GM23338 (cell line): ENCODE measurements at regions not wholly inside any gene's neighbourhood (a gene's known extent, or its start where the extent isn't known, plus 50 kb on each side); places are given as distances from the start of the nearest gene placed in this dataset.
"Not testable (repeated sequence)": the region's sequence is repeated elsewhere in the genome, so short reads cannot be mapped to it uniquely, and the experiment has no call there.

Source experiments
- ATAC-seq: fragments of 200-7000 bp; cut with Tn5 transposase; 3 replicates; pipeline ENCODE4 v1.9.1; 2020
- DNase-seq: peaks from one replicate; pipeline ENCODE4 v3.0.0-alpha.2; 2015; ENCODE audit warnings: low spot score
- H2AFZ ChIP-seq: fragments of 200-600 bp; sonication (generic); 2 replicates; pipeline ENCODE4 v1.8.0; 2016; ENCODE audit warnings: antibody characterized with exemption, mild to moderate bottlenecking, moderate library complexity
- H3F3A ChIP-seq: fragments of 200-600 bp; sonication (generic); replicated peaks from 2 replicates; pipeline ENCODE4 v1.8.0; 2017; ENCODE audit warnings: antibody characterized with exemption, mixed run types, low read depth
- H3K27ac ChIP-seq: fragments of 200-600 bp; sonication (generic); 2 replicates; pipeline ENCODE4 v1.6.1; 2016; ENCODE audit warnings: low read depth
- H3K27me3 ChIP-seq: fragments of 200-600 bp; sonication (generic); 2 replicates; pipeline ENCODE4 v1.8.0; 2016; ENCODE audit warnings: mild to moderate bottlenecking, mixed run types, moderate library complexity; ENCODE audit not compliant: insufficient read depth
- H3K36me3 ChIP-seq: fragments of 200-600 bp; sonication (generic); 2 replicates; pipeline ENCODE4 v1.8.0; 2016; ENCODE audit warnings: mild to moderate bottlenecking; ENCODE audit not compliant: insufficient read depth
- H3K4me1 ChIP-seq: fragments of 200-600 bp; sonication (generic); 2 replicates; pipeline ENCODE4 v1.8.0; 2016; ENCODE audit warnings: mild to moderate bottlenecking, moderate library complexity; ENCODE audit not compliant: insufficient read depth
- H3K4me2 ChIP-seq: fragments of 200-600 bp; sonication (generic); 2 replicates; pipeline ENCODE4 v1.7.1; 2017; ENCODE audit warnings: mixed run types
- H3K4me3 ChIP-seq: fragments of 200-600 bp; sonication (generic); 2 replicates; pipeline ENCODE4 v1.6.1; 2016; ENCODE audit warnings: mixed run types
- H3K79me2 ChIP-seq: fragments of 200-600 bp; sonication (generic); replicated peaks from 2 replicates; pipeline ENCODE4 v1.8.0; 2017; ENCODE audit warnings: mild to moderate bottlenecking; ENCODE audit not compliant: insufficient read depth
- H3K9me2 ChIP-seq: fragments of 200-600 bp; sonication (generic); 2 replicates; pipeline ENCODE4 v1.8.0; 2017; ENCODE audit not compliant: insufficient read depth
- H4K20me1 ChIP-seq: fragments of 200-600 bp; sonication (generic); replicated peaks from 2 replicates; pipeline ENCODE4 v1.8.0; 2017; ENCODE audit warnings: mild to moderate bottlenecking; ENCODE audit not compliant: insufficient read depth
- H3K27ac Mint-ChIP-seq: 2 replicates; pipeline ENCODE4 v1.8.0; 2020; ENCODE audit warnings: inconsistent platforms, mild to moderate bottlenecking, moderate library complexity, mixed read lengths
- H3K27me3 Mint-ChIP-seq: 3 replicates; pipeline ENCODE4 v1.8.0; 2022; ENCODE audit warnings: low read depth, mild to moderate bottlenecking, moderate library complexity, mixed read lengths, inconsistent platforms; ENCODE audit not compliant: insufficient read depth, poor library complexity
- H3K36me3 Mint-ChIP-seq: 3 replicates; pipeline ENCODE4 v1.8.0; 2021; ENCODE audit warnings: low read depth, mild to moderate bottlenecking, inconsistent platforms, moderate library complexity, mixed read lengths
- H3K4me1 Mint-ChIP-seq: 3 replicates; pipeline ENCODE4 v1.8.0; 2020; ENCODE audit warnings: mild to moderate bottlenecking, inconsistent platforms, mixed read lengths
- H3K4me3 Mint-ChIP-seq: 3 replicates; pipeline ENCODE4 v1.8.0; 2021; ENCODE audit warnings: moderate library complexity, mild to moderate bottlenecking, inconsistent platforms, mixed read lengths
- H3K9me3 Mint-ChIP-seq: 3 replicates; pipeline ENCODE4 v1.8.0; 2020; ENCODE audit warnings: moderate library complexity, mild to moderate bottlenecking, inconsistent platforms, mixed read lengths

- not testable (repeated sequence) for H3K9me3 Mint-ChIP-seq, H2AFZ ChIP-seq, H3K27ac Mint-ChIP-seq
Observed at GRCh38 chr15:20105011-20105990, 436.3 kb downstream of the GOLGA6L6 start.

GRCh38 chr15:20104551-20104950, 437.0 kb downstream of the GOLGA6L6 start:
- H3K4me1 Mint-ChIP-seq, DNase-seq, H3K9me3 Mint-ChIP-seq, H3K4me3 Mint-ChIP-seq, H3K36me3 ChIP-seq, H2AFZ ChIP-seq, H3F3A ChIP-seq, H3K4me2 ChIP-seq, H3K27me3 ChIP-seq, H3K27ac ChIP-seq, H3K4me1 ChIP-seq, H3K4me3 ChIP-seq, ATAC-seq, H3K9me2 ChIP-seq, H3K79me2 ChIP-seq, H4K20me1 ChIP-seq, H3K27ac Mint-ChIP-seq, H3K27me3 Mint-ChIP-seq, H3K36me3 Mint-ChIP-seq: not testable (repeated sequence)

More at GRCh38 chr15:20105011-20105990, 436.3 kb downstream of the GOLGA6L6 start:
- not testable (repeated sequence) for H3K79me2 ChIP-seq, H3K4me3 Mint-ChIP-seq, H3K27me3 Mint-ChIP-seq, H3K27ac ChIP-seq, DNase-seq, H3K36me3 ChIP-seq, H3K9me2 ChIP-seq, H3K4me2 ChIP-seq, H3K4me1 ChIP-seq, H3K4me1 Mint-ChIP-seq, H3K4me3 ChIP-seq, H4K20me1 ChIP-seq, H3K27me3 ChIP-seq, H3K36me3 Mint-ChIP-seq, H3F3A ChIP-seq, ATAC-seq

- not testable (repeated sequence) for H3K4me2 ChIP-seq, H3K9me2 ChIP-seq, H3K79me2 ChIP-seq, H4K20me1 ChIP-seq, H3K4me3 Mint-ChIP-seq, H3K36me3 ChIP-seq, H3K27me3 ChIP-seq, H2AFZ ChIP-seq, H3K36me3 Mint-ChIP-seq, H3K4me1 Mint-ChIP-seq, H3K4me3 ChIP-seq, DNase-seq, H3K27ac ChIP-seq, H3K9me3 Mint-ChIP-seq, H3F3A ChIP-seq, H3K27me3 Mint-ChIP-seq, H3K4me1 ChIP-seq, H3K27ac Mint-ChIP-seq, ATAC-seq
Observed at GRCh38 chr15:20102862-20103261, 438.7 kb downstream of the GOLGA6L6 start.

GRCh38 chr15:20102209-20102608, 439.4 kb downstream of the GOLGA6L6 start:
- not testable (repeated sequence) for H3K4me1 ChIP-seq, H3F3A ChIP-seq, H3K79me2 ChIP-seq, H3K27ac ChIP-seq, H3K4me3 Mint-ChIP-seq, H3K9me2 ChIP-seq, H3K36me3 Mint-ChIP-seq, ATAC-seq, H2AFZ ChIP-seq, H4K20me1 ChIP-seq, H3K9me3 Mint-ChIP-seq, H3K4me2 ChIP-seq, H3K4me3 ChIP-seq, DNase-seq, H3K4me1 Mint-ChIP-seq, H3K27me3 ChIP-seq, H3K36me3 ChIP-seq, H3K27ac Mint-ChIP-seq, H3K27me3 Mint-ChIP-seq

GRCh38 chr15:20101281-20101680, 440.3 kb downstream of the GOLGA6L6 start:
- not testable (repeated sequence) for H3K4me3 ChIP-seq, H3K36me3 ChIP-seq, ATAC-seq, H3K9me2 ChIP-seq, H4K20me1 ChIP-seq, H3K27ac Mint-ChIP-seq, H3K4me1 ChIP-seq, H3K27me3 ChIP-seq, H3K36me3 Mint-ChIP-seq, H3K27ac ChIP-seq, H3K4me3 Mint-ChIP-seq, H3K9me3 Mint-ChIP-seq, H2AFZ ChIP-seq, H3K79me2 ChIP-seq, H3K4me2 ChIP-seq, H3K4me1 Mint-ChIP-seq, DNase-seq, H3K27me3 Mint-ChIP-seq, H3F3A ChIP-seq

- H2AFZ ChIP-seq, H3K9me3 Mint-ChIP-seq, H3K27ac ChIP-seq, H3K4me3 Mint-ChIP-seq, H3K4me3 ChIP-seq, H3F3A ChIP-seq, H3K4me2 ChIP-seq, H3K27ac Mint-ChIP-seq, H4K20me1 ChIP-seq, H3K4me1 Mint-ChIP-seq, ATAC-seq, H3K9me2 ChIP-seq, H3K4me1 ChIP-seq, H3K79me2 ChIP-seq, H3K27me3 Mint-ChIP-seq, H3K36me3 ChIP-seq, H3K36me3 Mint-ChIP-seq, DNase-seq, H3K27me3 ChIP-seq: not testable (repeated sequence)
Observed at GRCh38 chr15:20100604-20101270, 440.9 kb downstream of the GOLGA6L6 start.
